OCI-LY1 (cell line): ENCODE measurements at regions not wholly inside any gene's neighbourhood (a gene's known extent, or its start where the extent isn't known, plus 50 kb on each side); places are given as distances from the start of the nearest gene placed in this dataset.

ENCODE experiments used
- H2AFZ ChIP-seq: fragments of 200-600 bp; sonication (generic), shearing (Covaris generic); 2 replicates; pipeline ENCODE4 v1.6.0; 2014; ENCODE audit warnings: antibody characterized with exemption, mild to moderate bottlenecking, low read length
- H3F3A ChIP-seq: fragments of 200-600 bp; sonication (generic), shearing (Covaris generic); 2 replicates; pipeline ENCODE4 v1.6.0; 2014; ENCODE audit warnings: mild to moderate bottlenecking, antibody characterized with exemption, low read length, moderate library complexity; ENCODE audit not compliant: insufficient read depth
- H3K27ac ChIP-seq: fragments of 200-600 bp; sonication (generic); 2 replicates; pipeline ENCODE4 v1.5.1; 2014; ENCODE audit warnings: low read length, mixed run types, mild to moderate bottlenecking, low read depth; ENCODE audit not compliant: poor library complexity, severe bottlenecking
- H3K27me3 ChIP-seq: fragments of 200-600 bp; sonication (generic); 2 replicates; pipeline ENCODE4 v1.6.0; 2014; ENCODE audit warnings: antibody characterized with exemption, mild to moderate bottlenecking, low read length, moderate library complexity; ENCODE audit not compliant: insufficient read depth
- H3K36me3 ChIP-seq: fragments of 200-600 bp; sonication (generic); 2 replicates; pipeline ENCODE4 v1.6.1; 2014; ENCODE audit warnings: mild to moderate bottlenecking, antibody characterized with exemption, low read length, moderate library complexity, mixed read lengths; ENCODE audit not compliant: insufficient read depth
- H3K4me1 ChIP-seq: fragments of 200-600 bp; sonication (generic); 2 replicates; pipeline ENCODE4 v1.5.1; 2014; ENCODE audit warnings: mild to moderate bottlenecking, low read length, moderate library complexity; ENCODE audit not compliant: insufficient read depth, severe bottlenecking
- H3K4me2 ChIP-seq: fragments of 200-600 bp; sonication (generic), shearing (Covaris generic); 2 replicates; pipeline ENCODE4 v1.6.1; 2014; ENCODE audit warnings: low read length
- H3K4me3 ChIP-seq: fragments of 200-600 bp; sonication (generic); 2 replicates; pipeline ENCODE4 v1.5.1; 2014; ENCODE audit warnings: low read length, low read depth, mild to moderate bottlenecking, mixed read lengths; ENCODE audit not compliant: poor library complexity, severe bottlenecking
- H3K79me2 ChIP-seq: fragments of 200-600 bp; shearing (Covaris generic); 2 replicates; pipeline ENCODE4 v1.6.1; 2016; ENCODE audit warnings: mixed run types, low read length, mixed read lengths; ENCODE audit not compliant: insufficient read depth
- H3K9ac ChIP-seq: fragments of 200-600 bp; sonication (generic), shearing (Covaris generic); 2 replicates; pipeline ENCODE4 v1.6.1; 2014; ENCODE audit warnings: mild to moderate bottlenecking, low read length, mixed read lengths
- H3K9me2 ChIP-seq: fragments of 200-600 bp; sonication (generic), shearing (Covaris generic); 2 replicates; pipeline ENCODE4 v1.6.1; 2014; ENCODE audit warnings: low read depth, mild to moderate bottlenecking, low read length, mixed read lengths
- H3K9me3 ChIP-seq: fragments of 200-600 bp; shearing (Covaris generic); 2 replicates; pipeline ENCODE4 v1.6.1; 2014; ENCODE audit warnings: low read length, mixed read lengths
- H4K20me1 ChIP-seq: fragments of 200-600 bp; sonication (generic), shearing (Covaris generic); 2 replicates; pipeline ENCODE4 v1.6.0; 2016; ENCODE audit warnings: mild to moderate bottlenecking, low read length; ENCODE audit not compliant: insufficient read depth
- EZH2 ChIP-seq: fragments of 200-600 bp; sonication (generic), shearing (Covaris generic); IDR thresholded peaks from 2 replicates; pipeline ENCODE4 v1.8.0; 2017; ENCODE audit warnings: borderline replicate concordance, mixed run types, mild to moderate bottlenecking, antibody characterized with exemption, low read length, moderate library complexity, mixed read lengths
- TF ChIP-seq, protein P1 (sequence below): fragments of 200-600 bp; sonication (generic), shearing (Covaris generic); IDR thresholded peaks from 2 replicates; pipeline ENCODE4 v1.5.1; 2017; ENCODE audit warnings: mild to moderate bottlenecking, antibody characterized with exemption, low read length, moderate library complexity, mixed read lengths

DNA sequence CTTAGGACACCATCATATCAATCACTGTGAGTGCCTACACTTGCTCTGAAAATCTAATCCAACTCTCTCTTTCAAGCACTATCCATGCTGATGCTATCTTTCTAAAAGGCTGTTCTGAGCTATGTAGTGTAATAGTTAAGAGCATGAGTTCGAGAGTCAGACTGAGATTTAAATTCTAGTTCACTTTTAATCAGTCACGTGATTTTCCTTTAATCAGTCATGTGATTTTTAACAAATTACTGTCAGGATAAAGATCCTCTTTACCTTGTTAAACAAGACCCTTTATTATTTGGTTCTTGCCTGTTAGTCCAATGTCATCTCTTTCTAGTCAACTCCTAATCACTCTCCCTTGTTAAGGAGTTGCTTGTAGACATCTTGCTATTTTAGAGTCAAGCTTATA, 653.0 kb downstream of the RPL10L start:
- Histone ChIP-seq H3K36me3 (no peaks in the 10 kb centered on the region), H4K20me1 (no peaks in the 10 kb centered on the region), H3F3A (no peaks in the 10 kb centered on the region), H3K79me2 (no peaks in the 10 kb centered on the region), H3K27me3 (no peaks in the 10 kb centered on the region), H3K9me3 (no peaks in the 10 kb centered on the region), H3K4me3 (no peak overlapping the region), H2AFZ (no peak overlapping the region), H3K4me2 (no peak overlapping the region), H3K27ac (no peak overlapping the region), H3K9me2 (no peaks in the 10 kb centered on the region), H3K9ac (no peak overlapping the region), H3K4me1 (no peaks in the 10 kb centered on the region)
- TF ChIP-seq, protein P1, sequence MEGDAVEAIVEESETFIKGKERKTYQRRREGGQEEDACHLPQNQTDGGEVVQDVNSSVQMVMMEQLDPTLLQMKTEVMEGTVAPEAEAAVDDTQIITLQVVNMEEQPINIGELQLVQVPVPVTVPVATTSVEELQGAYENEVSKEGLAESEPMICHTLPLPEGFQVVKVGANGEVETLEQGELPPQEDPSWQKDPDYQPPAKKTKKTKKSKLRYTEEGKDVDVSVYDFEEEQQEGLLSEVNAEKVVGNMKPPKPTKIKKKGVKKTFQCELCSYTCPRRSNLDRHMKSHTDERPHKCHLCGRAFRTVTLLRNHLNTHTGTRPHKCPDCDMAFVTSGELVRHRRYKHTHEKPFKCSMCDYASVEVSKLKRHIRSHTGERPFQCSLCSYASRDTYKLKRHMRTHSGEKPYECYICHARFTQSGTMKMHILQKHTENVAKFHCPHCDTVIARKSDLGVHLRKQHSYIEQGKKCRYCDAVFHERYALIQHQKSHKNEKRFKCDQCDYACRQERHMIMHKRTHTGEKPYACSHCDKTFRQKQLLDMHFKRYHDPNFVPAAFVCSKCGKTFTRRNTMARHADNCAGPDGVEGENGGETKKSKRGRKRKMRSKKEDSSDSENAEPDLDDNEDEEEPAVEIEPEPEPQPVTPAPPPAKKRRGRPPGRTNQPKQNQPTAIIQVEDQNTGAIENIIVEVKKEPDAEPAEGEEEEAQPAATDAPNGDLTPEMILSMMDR, result no peak
- no peak for TF ChIP-seq EZH2

DNA sequence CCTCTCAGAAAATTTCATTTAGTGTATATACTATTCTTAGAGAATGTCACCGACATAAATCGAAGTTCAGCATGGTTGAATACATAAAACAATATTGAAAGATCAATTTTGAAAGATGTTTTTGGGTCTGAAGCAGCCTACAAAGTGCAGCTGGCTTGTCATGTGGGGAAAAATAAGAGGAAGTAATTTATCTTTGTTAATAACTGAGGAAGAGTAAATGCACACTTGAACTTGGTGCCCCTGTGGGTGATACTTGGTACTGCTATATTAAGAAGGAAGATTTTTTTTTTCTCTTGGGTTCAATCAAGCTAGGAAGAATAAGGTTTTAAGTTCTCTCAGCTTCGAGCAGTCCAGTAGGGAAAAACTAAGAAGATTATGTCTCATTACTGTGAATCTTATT, 661.3 kb downstream of the RPL10L start:
- no peak overlapping the region for H3K9ac ChIP-seq
- H4K20me1 ChIP-seq, result no peaks in the 10 kb centered on the region
- no peaks in the 10 kb centered on the region for H3K79me2 ChIP-seq
- no peaks in the 10 kb centered on the region for H3K9me2 ChIP-seq
- H2AFZ ChIP-seq, result no peak overlapping the region
- TF ChIP-seq, protein P1, result peak; percentile 18; the same call in 1 of the 2 replicates
- no peak for TF ChIP-seq EZH2
- no peak overlapping the region for H3K4me3 ChIP-seq
- H3F3A ChIP-seq, result no peaks in the 10 kb centered on the region
- no peaks in the 10 kb centered on the region for H3K4me1 ChIP-seq
- H3K36me3 ChIP-seq, result no peaks in the 10 kb centered on the region
- no peak overlapping the region for H3K4me2 ChIP-seq
- H3K27me3 ChIP-seq, result no peaks in the 10 kb centered on the region
- no peak overlapping the region for H3K27ac ChIP-seq
- no peaks in the 10 kb centered on the region for H3K9me3 ChIP-seq

DNA sequence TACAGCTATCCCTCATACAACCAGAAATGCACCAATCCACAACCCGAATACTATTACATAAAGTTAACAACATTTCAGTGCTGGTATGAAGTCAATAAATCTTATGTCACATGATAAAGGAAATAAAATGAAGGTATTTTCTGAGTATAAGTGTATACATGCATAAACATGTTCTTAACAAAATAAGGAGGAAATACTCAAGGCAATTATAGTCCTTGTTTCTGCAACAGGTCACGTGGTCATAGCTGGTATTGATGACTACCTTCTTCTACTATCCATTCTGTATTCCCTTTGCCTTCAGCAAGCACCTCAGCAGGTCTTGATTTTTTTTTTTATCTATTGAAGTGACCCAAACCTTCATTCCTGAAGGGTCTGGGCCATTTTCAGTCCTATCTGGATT, 675.6 kb downstream of the RPL10L start:
- H3K9ac ChIP-seq, result no peak overlapping the region
- H3K4me3 ChIP-seq, result no peak overlapping the region
- no peak overlapping the region for H2AFZ ChIP-seq
- H3F3A ChIP-seq, result no peaks in the 10 kb centered on the region
- no peaks in the 10 kb centered on the region for H3K36me3 ChIP-seq
- TF ChIP-seq, protein P1, result no peak
- no peak for TF ChIP-seq EZH2
- H3K27me3 ChIP-seq, result no peaks in the 10 kb centered on the region
- H4K20me1 ChIP-seq, result no peaks in the 10 kb centered on the region
- no peaks in the 10 kb centered on the region for H3K9me2 ChIP-seq
- no peaks in the 10 kb centered on the region for H3K9me3 ChIP-seq
- H3K79me2 ChIP-seq, result no peaks in the 10 kb centered on the region
- H3K27ac ChIP-seq, result no peak overlapping the region
- no peaks in the 10 kb centered on the region for H3K4me1 ChIP-seq
- H3K4me2 ChIP-seq, result no peak overlapping the region
